ENCODE measurements at regions not wholly inside any gene's neighbourhood (a gene's known extent, or its start where the extent isn't known, plus 50 kb on each side); places are given as distances from the start of the nearest gene placed in this dataset.

DNA sequence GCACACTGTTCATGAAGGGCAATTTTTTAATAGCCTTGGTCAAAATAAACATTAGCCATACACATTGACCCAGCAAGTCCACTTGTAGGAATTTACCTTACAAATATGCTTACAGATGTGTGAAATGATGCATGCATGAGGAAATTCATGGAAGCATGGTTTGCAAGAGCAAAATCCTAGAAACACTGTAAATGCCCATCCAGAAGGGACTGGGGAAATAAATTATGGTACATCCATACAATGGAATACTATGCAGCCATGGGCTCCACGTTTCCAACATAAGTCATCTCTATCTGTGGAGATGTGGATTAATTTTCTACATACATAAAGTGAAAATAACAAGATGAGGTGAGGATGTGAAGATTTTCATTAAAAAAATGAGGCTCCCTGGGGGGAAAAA is 99.1 kb downstream of the NPY start:
- TF ChIP-seq, protein P1, sequence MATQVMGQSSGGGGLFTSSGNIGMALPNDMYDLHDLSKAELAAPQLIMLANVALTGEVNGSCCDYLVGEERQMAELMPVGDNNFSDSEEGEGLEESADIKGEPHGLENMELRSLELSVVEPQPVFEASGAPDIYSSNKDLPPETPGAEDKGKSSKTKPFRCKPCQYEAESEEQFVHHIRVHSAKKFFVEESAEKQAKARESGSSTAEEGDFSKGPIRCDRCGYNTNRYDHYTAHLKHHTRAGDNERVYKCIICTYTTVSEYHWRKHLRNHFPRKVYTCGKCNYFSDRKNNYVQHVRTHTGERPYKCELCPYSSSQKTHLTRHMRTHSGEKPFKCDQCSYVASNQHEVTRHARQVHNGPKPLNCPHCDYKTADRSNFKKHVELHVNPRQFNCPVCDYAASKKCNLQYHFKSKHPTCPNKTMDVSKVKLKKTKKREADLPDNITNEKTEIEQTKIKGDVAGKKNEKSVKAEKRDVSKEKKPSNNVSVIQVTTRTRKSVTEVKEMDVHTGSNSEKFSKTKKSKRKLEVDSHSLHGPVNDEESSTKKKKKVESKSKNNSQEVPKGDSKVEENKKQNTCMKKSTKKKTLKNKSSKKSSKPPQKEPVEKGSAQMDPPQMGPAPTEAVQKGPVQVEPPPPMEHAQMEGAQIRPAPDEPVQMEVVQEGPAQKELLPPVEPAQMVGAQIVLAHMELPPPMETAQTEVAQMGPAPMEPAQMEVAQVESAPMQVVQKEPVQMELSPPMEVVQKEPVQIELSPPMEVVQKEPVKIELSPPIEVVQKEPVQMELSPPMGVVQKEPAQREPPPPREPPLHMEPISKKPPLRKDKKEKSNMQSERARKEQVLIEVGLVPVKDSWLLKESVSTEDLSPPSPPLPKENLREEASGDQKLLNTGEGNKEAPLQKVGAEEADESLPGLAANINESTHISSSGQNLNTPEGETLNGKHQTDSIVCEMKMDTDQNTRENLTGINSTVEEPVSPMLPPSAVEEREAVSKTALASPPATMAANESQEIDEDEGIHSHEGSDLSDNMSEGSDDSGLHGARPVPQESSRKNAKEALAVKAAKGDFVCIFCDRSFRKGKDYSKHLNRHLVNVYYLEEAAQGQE (IDR thresholded peaks at IDR 0.05; ENCODE audit: low read depth) = no peak
- TF ChIP-seq TAF1 (IDR thresholded peaks at IDR 0.05; ENCODE audit: low read depth) = no peak
- no peak for TF ChIP-seq EP300 (IDR thresholded peaks at IDR 0.05; ENCODE audit: borderline replicate concordance)
- no peak for TF ChIP-seq CREB1 (IDR thresholded peaks at IDR 0.05; ENCODE audit: low read depth)
- no peak for TF ChIP-seq TEAD4 (IDR thresholded peaks at IDR 0.05)
- no peak for TF ChIP-seq NFIC (IDR thresholded peaks at IDR 0.05)
- TF ChIP-seq, protein P2, sequence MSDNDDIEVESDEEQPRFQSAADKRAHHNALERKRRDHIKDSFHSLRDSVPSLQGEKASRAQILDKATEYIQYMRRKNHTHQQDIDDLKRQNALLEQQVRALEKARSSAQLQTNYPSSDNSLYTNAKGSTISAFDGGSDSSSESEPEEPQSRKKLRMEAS (IDR thresholded peaks at IDR 0.05) = no peak
- no peak for TF ChIP-seq YY1 (IDR thresholded peaks at IDR 0.05; ENCODE audit: low read depth)
- TF ChIP-seq CEBPB (IDR thresholded peaks at IDR 0.05) = no peak
- TF ChIP-seq RAD21 (IDR thresholded peaks at IDR 0.05; ENCODE audit: low read depth) = no peak

Measured in Ishikawa (cell line).